ENCODE measurements at regions not wholly inside any gene's neighbourhood (a gene's known extent, or its start where the extent isn't known, plus 50 kb on each side); places are given as distances from the start of the nearest gene placed in this dataset.

DNA sequence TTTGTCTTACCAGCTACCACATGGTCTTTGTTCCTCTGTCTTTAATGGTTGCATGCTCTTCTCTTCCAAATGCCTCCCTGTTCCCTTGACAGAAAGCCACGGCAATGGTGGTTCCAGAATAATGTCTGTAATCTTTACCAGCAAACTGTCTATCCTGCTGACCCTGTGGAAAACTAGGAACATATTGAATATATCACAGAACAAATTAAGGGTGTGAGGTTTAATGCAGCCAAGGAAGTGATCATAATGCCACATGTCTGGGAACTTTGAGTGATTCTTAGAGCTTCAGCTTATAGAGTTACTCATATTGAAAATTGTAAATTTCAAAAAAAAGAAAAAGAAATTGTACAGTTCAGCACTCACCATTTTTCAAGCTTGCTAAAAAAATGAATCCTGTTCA is 282.9 kb upstream of the RARB start:
- DNase-seq (ENCODE audit: low spot score): no peak
- no TSS peak for BruUV-seq (replicated peaks)
- Histone ChIP-seq H4K20me1 (ENCODE audit: insufficient read depth, low read length) (no peaks in the 10 kb centered on the region), H3K27ac (ENCODE audit: low read depth, low read length, poor library complexity, severe bottlenecking) (no peak overlapping the region), H3K9me3 (ENCODE audit: low read length) (no peaks in the 10 kb centered on the region), H3K79me2 (ENCODE audit: insufficient read depth, low read depth, low read length) (no peaks in the 10 kb centered on the region), H2AFZ (ENCODE audit: low read length) (no peak overlapping the region), H3K9me2 (ENCODE audit: insufficient read depth, low read length) (no peaks in the 10 kb centered on the region), H3K4me1 (ENCODE audit: insufficient read depth, low read length, poor library complexity, severe bottlenecking) (no peaks in the 10 kb centered on the region), H3K4me2 (ENCODE audit: low read length) (no peak overlapping the region), H3K36me3 (ENCODE audit: insufficient read depth, low read length) (no peaks in the 10 kb centered on the region), H3K4me3 (ENCODE audit: low read depth, low read length, poor library complexity, severe bottlenecking) (no peak overlapping the region)
- intact Hi-C loops (cut with micrococcal nuclease; ENCODE audit: unreplicated experiment): no loop called here
- TF ChIP-seq, protein P1, sequence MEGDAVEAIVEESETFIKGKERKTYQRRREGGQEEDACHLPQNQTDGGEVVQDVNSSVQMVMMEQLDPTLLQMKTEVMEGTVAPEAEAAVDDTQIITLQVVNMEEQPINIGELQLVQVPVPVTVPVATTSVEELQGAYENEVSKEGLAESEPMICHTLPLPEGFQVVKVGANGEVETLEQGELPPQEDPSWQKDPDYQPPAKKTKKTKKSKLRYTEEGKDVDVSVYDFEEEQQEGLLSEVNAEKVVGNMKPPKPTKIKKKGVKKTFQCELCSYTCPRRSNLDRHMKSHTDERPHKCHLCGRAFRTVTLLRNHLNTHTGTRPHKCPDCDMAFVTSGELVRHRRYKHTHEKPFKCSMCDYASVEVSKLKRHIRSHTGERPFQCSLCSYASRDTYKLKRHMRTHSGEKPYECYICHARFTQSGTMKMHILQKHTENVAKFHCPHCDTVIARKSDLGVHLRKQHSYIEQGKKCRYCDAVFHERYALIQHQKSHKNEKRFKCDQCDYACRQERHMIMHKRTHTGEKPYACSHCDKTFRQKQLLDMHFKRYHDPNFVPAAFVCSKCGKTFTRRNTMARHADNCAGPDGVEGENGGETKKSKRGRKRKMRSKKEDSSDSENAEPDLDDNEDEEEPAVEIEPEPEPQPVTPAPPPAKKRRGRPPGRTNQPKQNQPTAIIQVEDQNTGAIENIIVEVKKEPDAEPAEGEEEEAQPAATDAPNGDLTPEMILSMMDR (conservative IDR thresholded peaks at IDR 0.05; ENCODE audit: low read length): no peak
- TF ChIP-seq EZH2phosphoT487 (IDR thresholded peaks at IDR 0.05; ENCODE audit: borderline replicate concordance, low read depth, low read length): no peak
- POLR2A ChIA-PET: interaction anchor here (0.6 kb wide), 2 partner anchors 230 to 1180 kb away, joined by 3 read pairs; no protein-coding TSS in a partner anchor
- CTCF ChIA-PET (ENCODE audit: unreplicated experiment): no interaction called here

DNA sequence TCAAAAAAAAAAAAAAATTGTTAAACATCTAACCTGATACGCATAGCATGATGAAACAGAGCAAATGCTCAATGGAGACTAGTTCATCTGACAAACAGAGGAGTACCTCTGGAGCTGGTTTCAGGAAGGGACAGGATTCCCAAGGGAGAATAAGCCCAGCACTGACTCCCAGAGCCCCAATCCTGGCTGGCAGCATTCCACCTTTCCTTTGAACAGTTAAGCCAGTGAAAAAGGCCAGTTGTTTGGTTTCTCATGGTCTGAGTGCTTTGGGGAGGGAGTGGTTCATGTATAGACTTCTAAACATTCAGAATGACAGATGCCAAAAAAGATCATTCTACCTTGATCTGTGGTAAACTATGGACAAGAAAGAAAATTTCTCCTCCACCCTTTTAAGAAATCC is 277.9 kb upstream of the RARB start:
- no TSS peak for BruUV-seq (replicated peaks)
- H3K4me1 ChIP-seq (ENCODE audit: insufficient read depth, low read length, poor library complexity, severe bottlenecking): no peaks in the 10 kb centered on the region
- no peak overlapping the region for H2AFZ ChIP-seq (ENCODE audit: low read length)
- no peak overlapping the region for H3K4me3 ChIP-seq (ENCODE audit: low read depth, low read length, poor library complexity, severe bottlenecking)
- no peaks in the 10 kb centered on the region for H3K9me2 ChIP-seq (ENCODE audit: insufficient read depth, low read length)
- intact Hi-C loops (cut with micrococcal nuclease; ENCODE audit: unreplicated experiment): no loop called here
- H3K79me2 ChIP-seq (ENCODE audit: insufficient read depth, low read depth, low read length): no peaks in the 10 kb centered on the region
- H4K20me1 ChIP-seq (ENCODE audit: insufficient read depth, low read length): no peaks in the 10 kb centered on the region
- ChIA-PET CTCF (ENCODE audit: unreplicated experiment) (no interaction called here), POLR2A (no interaction called here)
- H3K9me3 ChIP-seq (ENCODE audit: low read length): no peaks in the 10 kb centered on the region
- H3K36me3 ChIP-seq (ENCODE audit: insufficient read depth, low read length): no peaks in the 10 kb centered on the region
- H3K4me2 ChIP-seq (ENCODE audit: low read length): no peak overlapping the region
- H3K27ac ChIP-seq (ENCODE audit: low read depth, low read length, poor library complexity, severe bottlenecking): no peak overlapping the region
- DNase-seq (ENCODE audit: low spot score): no peak
- TF ChIP-seq, protein P1 (conservative IDR thresholded peaks at IDR 0.05; ENCODE audit: low read length): no peak
- no peak for TF ChIP-seq EZH2phosphoT487 (IDR thresholded peaks at IDR 0.05; ENCODE audit: borderline replicate concordance, low read depth, low read length)

DNA sequence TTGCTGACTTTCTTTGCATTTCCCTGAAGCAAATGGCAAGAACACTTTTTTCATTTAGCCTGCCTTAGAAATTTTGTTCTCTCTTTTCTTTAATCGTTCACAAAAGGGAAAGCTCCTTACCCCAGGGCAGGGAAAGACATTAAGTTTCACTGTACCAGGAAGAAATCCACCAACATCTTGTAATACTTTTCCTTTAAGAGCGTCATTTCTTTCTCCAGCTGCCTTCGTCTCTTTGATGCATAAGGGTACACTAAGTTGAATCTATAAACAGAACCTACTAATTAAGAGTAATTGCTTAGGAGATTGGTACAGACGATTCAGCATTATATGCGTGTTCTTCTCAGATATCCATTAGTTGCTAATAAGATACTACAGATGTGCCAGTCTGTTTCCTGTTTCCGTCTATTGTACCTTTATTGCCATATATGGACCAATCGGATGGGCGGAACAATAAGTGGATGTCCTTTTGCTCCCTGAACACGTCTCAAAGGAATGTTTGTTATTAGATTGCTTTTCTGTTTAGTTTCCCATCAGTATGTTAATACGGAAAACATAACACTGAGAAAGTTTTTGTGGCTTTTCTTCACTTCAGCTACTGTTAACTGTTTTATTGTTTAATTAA is 276.7 kb upstream of the RARB start:
- Histone ChIP-seq H3K4me2 (ENCODE audit: low read length) (no peak overlapping the region), H3K36me3 (ENCODE audit: insufficient read depth, low read length) (no peaks in the 10 kb centered on the region), H2AFZ (ENCODE audit: low read length) (no peak overlapping the region), H3K4me3 (ENCODE audit: low read depth, low read length, poor library complexity, severe bottlenecking) (no peak overlapping the region), H4K20me1 (ENCODE audit: insufficient read depth, low read length) (no peaks in the 10 kb centered on the region), H3K79me2 (ENCODE audit: insufficient read depth, low read depth, low read length) (no peaks in the 10 kb centered on the region), H3K9me3 (ENCODE audit: low read length) (no peaks in the 10 kb centered on the region), H3K9me2 (ENCODE audit: insufficient read depth, low read length) (no peaks in the 10 kb centered on the region), H3K27ac (ENCODE audit: low read depth, low read length, poor library complexity, severe bottlenecking) (no peak overlapping the region), H3K4me1 (ENCODE audit: insufficient read depth, low read length, poor library complexity, severe bottlenecking) (no peaks in the 10 kb centered on the region)
- ChIA-PET CTCF (ENCODE audit: unreplicated experiment) (no interaction called here), POLR2A (no interaction called here)
- no TSS peak for BruUV-seq (replicated peaks)
- intact Hi-C loops (cut with micrococcal nuclease; ENCODE audit: unreplicated experiment): no loop called here
- TF ChIP-seq, protein P1 (conservative IDR thresholded peaks at IDR 0.05; ENCODE audit: low read length): no peak
- TF ChIP-seq EZH2phosphoT487 (IDR thresholded peaks at IDR 0.05; ENCODE audit: borderline replicate concordance, low read depth, low read length): no peak
- DNase-seq (ENCODE audit: low spot score): no peak

All from OCI-LY7 (cell line).